ENCODE measurements at regions not wholly inside any gene's neighbourhood (a gene's known extent, or its start where the extent isn't known, plus 50 kb on each side); places are given as distances from the start of the nearest gene placed in this dataset.

- Histone ChIP-seq H3K23ac (ENCODE audit: low read length in 2 of 2) (no peak overlapping the region), H3K9me3 (ENCODE audit: control insufficient read depth, low read length) (no peaks in the 10 kb centered on the region), H2BK12ac (ENCODE audit: low read length in 2 of 2) (no peak overlapping the region), H3K4me1 (ENCODE audit: control insufficient read depth, insufficient read depth, low read depth, low read length) (no peaks in the 10 kb centered on the region), H3K4me3 (ENCODE audit: insufficient read depth in 1 of 2, low read depth in 1 of 2, low read length in 2 of 2) (no peak overlapping the region), H3K14ac (ENCODE audit: low read length in 2 of 2) (no peak overlapping the region), H3K18ac (ENCODE audit: low read depth in 1 of 2, low read length in 2 of 2) (no peak overlapping the region), H2BK15ac (ENCODE audit: low read depth, poor library complexity, severe bottlenecking) (no peak overlapping the region), H3K27ac (ENCODE audit: low read length, poor library complexity, severe bottlenecking) (no peak overlapping the region), H4K91ac (ENCODE audit: low read length) (no peak overlapping the region), H3K36me3 (ENCODE audit: control insufficient read depth in 1 of 2, insufficient read depth in 2 of 2, low read depth in 1 of 2, low read length in 2 of 2) (no peaks in the 10 kb centered on the region), H2BK120ac (ENCODE audit: low read depth, low read length) (no peak overlapping the region), H2BK5ac (ENCODE audit: low read depth, low read length, poor library complexity, severe bottlenecking) (no peak overlapping the region), H3K27me3 (ENCODE audit: control insufficient read depth in 1 of 2, insufficient read depth in 1 of 2, low read length in 2 of 2) (no peaks in the 10 kb centered on the region), H2AK5ac (ENCODE audit: low read length, severe bottlenecking) (no peak overlapping the region), H3K79me1 (replicated peaks; ENCODE audit: low read length, poor library complexity, severe bottlenecking) (no peaks in the 10 kb centered on the region), H3K4me2 (ENCODE audit: low read length, poor library complexity, severe bottlenecking) (no peak overlapping the region), H2AFZ (ENCODE audit: low read depth, low read length) (no peak overlapping the region), H3K9ac (ENCODE audit: low read length) (no peak overlapping the region), H4K8ac (ENCODE audit: low read length) (no peak overlapping the region), H3K4ac (ENCODE audit: low read depth in 1 of 2, low read length in 2 of 2) (no peak overlapping the region)
- 86% methylated on average over 4 of the region's 4 CpGs for WGBS
- DNase-seq, result no peak
These were observed 99.1 kb upstream of the SEMA6D start for GRCh38 chr15:47618241-47618640.

- H3K27me3 ChIP-seq (ENCODE audit: control insufficient read depth in 1 of 2, insufficient read depth in 1 of 2, low read length in 2 of 2), result peaks cover 0 to 2% of the 10 kb centered on the region in 2 experiments
- H3K36me3 ChIP-seq (ENCODE audit: control insufficient read depth in 1 of 2, insufficient read depth in 2 of 2, low read depth in 1 of 2, low read length in 2 of 2), result no peaks in the 10 kb centered on the region
- H2BK12ac ChIP-seq (ENCODE audit: low read length in 2 of 2), result no peak overlapping the region
- no peak overlapping the region for H2BK120ac ChIP-seq (ENCODE audit: low read depth, low read length)
- H2BK15ac ChIP-seq (ENCODE audit: low read depth, poor library complexity, severe bottlenecking), result no peak overlapping the region
- no peak overlapping the region for H3K4me3 ChIP-seq (ENCODE audit: insufficient read depth in 1 of 2, low read depth in 1 of 2, low read length in 2 of 2)
- H2AFZ ChIP-seq (ENCODE audit: low read depth, low read length), result no peak overlapping the region
- no peaks in the 10 kb centered on the region for H3K4me1 ChIP-seq (ENCODE audit: control insufficient read depth, insufficient read depth, low read depth, low read length)
- H4K91ac ChIP-seq (ENCODE audit: low read length), result no peak overlapping the region
- DNase-seq, result no peak
- no peak overlapping the region for H3K4me2 ChIP-seq (ENCODE audit: low read length, poor library complexity, severe bottlenecking)
- H4K8ac ChIP-seq (ENCODE audit: low read length), result no peak overlapping the region
- H3K4ac ChIP-seq (ENCODE audit: low read depth in 1 of 2, low read length in 2 of 2), result no peak overlapping the region
- WGBS, result 89% methylated on average over 7 of the region's 7 CpGs
- H2AK5ac ChIP-seq (ENCODE audit: low read length, severe bottlenecking), result no peak overlapping the region
- H3K27ac ChIP-seq (ENCODE audit: low read length, poor library complexity, severe bottlenecking), result no peak overlapping the region
- H3K9me3 ChIP-seq (ENCODE audit: control insufficient read depth, low read length), result no peaks in the 10 kb centered on the region
- no peak overlapping the region for H3K14ac ChIP-seq (ENCODE audit: low read length in 2 of 2)
- H3K79me1 ChIP-seq (replicated peaks; ENCODE audit: low read length, poor library complexity, severe bottlenecking), result no peaks in the 10 kb centered on the region
- no peak overlapping the region for H3K23ac ChIP-seq (ENCODE audit: low read length in 2 of 2)
- H3K9ac ChIP-seq (ENCODE audit: low read length), result no peak overlapping the region
- no peak overlapping the region for H2BK5ac ChIP-seq (ENCODE audit: low read depth, low read length, poor library complexity, severe bottlenecking)
- no peak overlapping the region for H3K18ac ChIP-seq (ENCODE audit: low read depth in 1 of 2, low read length in 2 of 2)
These were observed 96.2 kb upstream of the SEMA6D start for GRCh38 chr15:47620960-47621681.

- no peak overlapping the region for H2BK12ac ChIP-seq (ENCODE audit: low read length in 2 of 2)
- no peaks in the 10 kb centered on the region for H3K4me1 ChIP-seq (ENCODE audit: control insufficient read depth, insufficient read depth, low read depth, low read length)
- no peak overlapping the region for H2AK5ac ChIP-seq (ENCODE audit: low read length, severe bottlenecking)
- H3K4ac ChIP-seq (ENCODE audit: low read depth in 1 of 2, low read length in 2 of 2), result no peak overlapping the region
- no peak overlapping the region for H3K18ac ChIP-seq (ENCODE audit: low read depth in 1 of 2, low read length in 2 of 2)
- no peak overlapping the region for H2BK15ac ChIP-seq (ENCODE audit: low read depth, poor library complexity, severe bottlenecking)
- H3K23ac ChIP-seq (ENCODE audit: low read length in 2 of 2), result no peak overlapping the region
- DNase-seq, result no peak
- peaks cover 0 to 2% of the 10 kb centered on the region in 2 experiments for H3K27me3 ChIP-seq (ENCODE audit: control insufficient read depth in 1 of 2, insufficient read depth in 1 of 2, low read length in 2 of 2)
- no peak overlapping the region for H3K4me3 ChIP-seq (ENCODE audit: insufficient read depth in 1 of 2, low read depth in 1 of 2, low read length in 2 of 2)
- H3K4me2 ChIP-seq (ENCODE audit: low read length, poor library complexity, severe bottlenecking), result no peak overlapping the region
- no peak overlapping the region for H2BK5ac ChIP-seq (ENCODE audit: low read depth, low read length, poor library complexity, severe bottlenecking)
- H4K91ac ChIP-seq (ENCODE audit: low read length), result no peak overlapping the region
- H2BK120ac ChIP-seq (ENCODE audit: low read depth, low read length), result no peak overlapping the region
- no peak overlapping the region for H3K9ac ChIP-seq (ENCODE audit: low read length)
- no peak overlapping the region for H2AFZ ChIP-seq (ENCODE audit: low read depth, low read length)
- H3K36me3 ChIP-seq (ENCODE audit: control insufficient read depth in 1 of 2, insufficient read depth in 2 of 2, low read depth in 1 of 2, low read length in 2 of 2), result no peaks in the 10 kb centered on the region
- no peak overlapping the region for H4K8ac ChIP-seq (ENCODE audit: low read length)
- H3K27ac ChIP-seq (ENCODE audit: low read length, poor library complexity, severe bottlenecking), result no peak overlapping the region
- no peaks in the 10 kb centered on the region for H3K79me1 ChIP-seq (replicated peaks; ENCODE audit: low read length, poor library complexity, severe bottlenecking)
- WGBS, result 65% methylated on average over 2 of the region's 2 CpGs
- H3K9me3 ChIP-seq (ENCODE audit: control insufficient read depth, low read length), result no peaks in the 10 kb centered on the region
- H3K14ac ChIP-seq (ENCODE audit: low read length in 2 of 2), result no peak overlapping the region
These were observed 95.2 kb upstream of the SEMA6D start for GRCh38 chr15:47622055-47622454.

- no peak overlapping the region for H2AFZ ChIP-seq (ENCODE audit: low read depth, low read length)
- peak; percentile 35 for DNase-seq
- no peak overlapping the region for H2AK5ac ChIP-seq (ENCODE audit: low read length, severe bottlenecking)
- H3K27me3 ChIP-seq (ENCODE audit: control insufficient read depth in 1 of 2, insufficient read depth in 1 of 2, low read length in 2 of 2), result peaks cover 0 to 2% of the 10 kb centered on the region in 2 experiments
- H3K4me2 ChIP-seq (ENCODE audit: low read length, poor library complexity, severe bottlenecking), result no peak overlapping the region
- H4K8ac ChIP-seq (ENCODE audit: low read length), result no peak overlapping the region
- no peak overlapping the region for H3K4me3 ChIP-seq (ENCODE audit: insufficient read depth in 1 of 2, low read depth in 1 of 2, low read length in 2 of 2)
- no peak overlapping the region for H3K9ac ChIP-seq (ENCODE audit: low read length)
- H3K36me3 ChIP-seq (ENCODE audit: control insufficient read depth in 1 of 2, insufficient read depth in 2 of 2, low read depth in 1 of 2, low read length in 2 of 2), result no peaks in the 10 kb centered on the region
- H4K91ac ChIP-seq (ENCODE audit: low read length), result no peak overlapping the region
- no peaks in the 10 kb centered on the region for H3K4me1 ChIP-seq (ENCODE audit: control insufficient read depth, insufficient read depth, low read depth, low read length)
- H2BK12ac ChIP-seq (ENCODE audit: low read length in 2 of 2), result no peak overlapping the region
- H3K4ac ChIP-seq (ENCODE audit: low read depth in 1 of 2, low read length in 2 of 2), result no peak overlapping the region
- no peaks in the 10 kb centered on the region for H3K9me3 ChIP-seq (ENCODE audit: control insufficient read depth, low read length)
- H3K79me1 ChIP-seq (replicated peaks; ENCODE audit: low read length, poor library complexity, severe bottlenecking), result no peaks in the 10 kb centered on the region
- H2BK5ac ChIP-seq (ENCODE audit: low read depth, low read length, poor library complexity, severe bottlenecking), result no peak overlapping the region
- H2BK15ac ChIP-seq (ENCODE audit: low read depth, poor library complexity, severe bottlenecking), result no peak overlapping the region
- H3K18ac ChIP-seq (ENCODE audit: low read depth in 1 of 2, low read length in 2 of 2), result no peak overlapping the region
- H3K23ac ChIP-seq (ENCODE audit: low read length in 2 of 2), result no peak overlapping the region
- no peak overlapping the region for H2BK120ac ChIP-seq (ENCODE audit: low read depth, low read length)
- H3K14ac ChIP-seq (ENCODE audit: low read length in 2 of 2), result no peak overlapping the region
- H3K27ac ChIP-seq (ENCODE audit: low read length, poor library complexity, severe bottlenecking), result no peak overlapping the region
These were observed 92.8 kb upstream of the SEMA6D start for GRCh38 chr15:47624503-47624902.
